Ureter (tissue), 1 donor: ENCODE measurements at regions not wholly inside any gene's neighbourhood (a gene's known extent, or its start where the extent isn't known, plus 50 kb on each side); places are given as distances from the start of the nearest gene placed in this dataset.
"Not testable (repeated sequence)": the region's sequence is repeated elsewhere in the genome, so short reads cannot be mapped to it uniquely, and the experiment has no call there.

Source experiments
- DNase-seq: peaks from one replicate; pipeline ENCODE4 v3.0.0-alpha.2; 2020; ENCODE audit warnings: low spot score
- donor health status: DM: yes; HTN: yes; CAD: no.

GRCh38 chr17:77821114-77821513, 137.4 kb upstream of the TNRC6C start:
- no peak for DNase-seq

- no peak for DNase-seq
Measured at GRCh38 chr17:77822302-77823030, 136.0 kb upstream of the TNRC6C start.

DNA sequence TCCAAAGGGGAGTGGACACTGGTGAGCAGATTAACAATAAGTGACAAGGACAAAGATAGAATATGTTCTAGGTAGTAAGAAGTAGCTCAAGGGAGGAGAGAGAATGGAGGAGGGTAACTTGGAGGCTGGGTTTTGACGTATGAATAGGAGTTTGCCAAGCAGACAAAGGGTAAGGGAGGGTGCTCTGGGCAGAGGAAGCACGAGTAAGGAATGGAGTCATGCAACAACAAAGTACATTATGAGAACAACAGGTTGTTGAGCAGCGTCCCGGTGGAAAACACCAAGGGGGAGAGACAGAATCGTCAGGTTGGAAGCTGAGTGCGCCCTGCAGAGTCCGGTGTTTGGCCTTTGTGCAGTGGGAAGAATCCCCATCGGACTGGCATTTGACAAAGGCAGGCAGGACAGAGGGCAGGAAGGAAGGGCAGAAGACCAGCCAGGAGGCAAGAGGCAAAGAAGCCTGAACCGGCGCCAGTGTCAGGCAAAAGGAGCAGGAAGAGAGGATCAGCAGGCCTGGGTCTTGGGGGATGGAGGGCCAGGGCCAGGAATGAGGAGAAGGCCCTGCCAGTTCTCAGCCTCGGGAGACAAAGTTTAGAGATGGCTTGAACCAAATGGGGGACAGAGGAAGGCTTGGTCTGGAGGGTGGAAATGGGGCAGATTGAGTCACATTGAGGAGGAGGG, 134.3 kb upstream of the TNRC6C start:
- DNase-seq = no peak

DNA sequence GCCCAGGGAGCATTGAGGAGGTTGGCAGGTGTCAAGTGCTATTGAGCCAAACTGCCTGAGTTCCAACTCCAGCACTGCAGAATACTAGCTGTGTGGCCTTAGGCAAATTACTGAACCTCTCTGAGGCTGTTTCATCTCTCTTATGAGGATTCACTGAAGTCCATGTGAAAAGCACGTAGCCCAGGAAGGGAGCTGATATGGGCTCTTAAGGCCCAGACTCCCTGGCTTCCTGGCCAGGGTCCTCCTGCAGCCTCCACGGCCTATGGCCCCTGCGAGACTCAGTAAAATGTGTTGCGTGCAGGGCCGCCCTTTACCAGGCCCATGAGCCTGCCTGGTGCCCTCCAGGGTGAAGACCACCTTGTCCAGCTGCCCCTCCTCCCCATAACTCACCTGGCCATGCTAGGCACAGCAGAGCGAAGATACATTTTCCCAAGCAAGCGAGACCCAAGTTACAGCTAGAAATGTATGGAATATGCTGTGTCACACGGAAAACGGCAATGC, 133.7 kb upstream of the TNRC6C start:
- DNase-seq = no peak

- no peak for DNase-seq
Measured at GRCh38 chr17:77825621-77826020, 132.9 kb upstream of the TNRC6C start.

- DNase-seq = no peak
Measured at GRCh38 chr17:77826132-77826873, 132.2 kb upstream of the TNRC6C start.

DNA sequence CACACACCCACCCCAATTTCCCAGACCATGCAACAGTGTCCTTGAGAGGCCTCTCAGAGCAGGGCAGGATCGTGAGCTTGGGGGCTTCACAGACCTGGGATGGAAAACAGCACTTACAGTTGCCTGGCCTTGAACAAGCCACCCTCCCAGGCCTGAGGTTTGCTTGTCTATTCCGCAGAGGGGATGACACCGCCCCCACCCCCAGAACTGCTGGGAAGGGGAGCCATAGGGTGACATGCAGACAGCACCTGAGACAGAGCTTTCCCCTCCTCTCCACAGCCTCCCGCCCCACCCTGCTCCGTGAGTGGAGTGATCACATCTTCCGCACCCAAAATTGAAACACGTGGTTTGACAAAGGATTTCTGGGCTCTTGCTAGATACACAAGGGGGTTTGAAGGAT, 131.5 kb upstream of the TNRC6C start:
- no peak for DNase-seq

GRCh38 chr17:77827511-77827910, 131.0 kb upstream of the TNRC6C start:
- DNase-seq = no peak

- no peak for DNase-seq
Measured at GRCh38 chr17:77828749-77829539, 129.6 kb upstream of the TNRC6C start.

GRCh38 chr17:77829843-77830799, 128.4 kb upstream of the TNRC6C start:
- peak; percentile 65 for DNase-seq

- no peak for DNase-seq
Measured at GRCh38 chr17:77830816-77831473, 127.6 kb upstream of the TNRC6C start.

- no peak for DNase-seq
Measured at GRCh38 chr17:77831474-77832179, 126.9 kb upstream of the TNRC6C start.

DNA sequence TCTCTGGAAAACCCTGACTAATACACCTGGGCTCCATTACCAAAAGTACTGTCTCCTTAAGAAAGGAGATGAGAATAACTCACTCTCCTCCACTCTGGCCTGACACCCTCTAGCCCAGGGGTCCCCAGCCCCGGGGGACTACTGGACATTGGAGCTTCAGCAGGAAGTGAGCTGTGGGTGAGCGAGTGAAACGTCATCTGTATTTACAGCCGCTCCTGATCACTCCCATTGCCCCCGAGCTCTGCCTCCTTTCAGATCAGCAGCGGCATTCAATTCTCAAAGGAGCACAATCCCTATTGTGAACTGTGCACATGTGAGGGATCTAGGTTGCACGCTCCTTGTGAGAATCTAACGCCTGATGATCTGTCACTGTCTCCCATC, 126.3 kb upstream of the TNRC6C start:
- DNase-seq = no peak

DNA sequence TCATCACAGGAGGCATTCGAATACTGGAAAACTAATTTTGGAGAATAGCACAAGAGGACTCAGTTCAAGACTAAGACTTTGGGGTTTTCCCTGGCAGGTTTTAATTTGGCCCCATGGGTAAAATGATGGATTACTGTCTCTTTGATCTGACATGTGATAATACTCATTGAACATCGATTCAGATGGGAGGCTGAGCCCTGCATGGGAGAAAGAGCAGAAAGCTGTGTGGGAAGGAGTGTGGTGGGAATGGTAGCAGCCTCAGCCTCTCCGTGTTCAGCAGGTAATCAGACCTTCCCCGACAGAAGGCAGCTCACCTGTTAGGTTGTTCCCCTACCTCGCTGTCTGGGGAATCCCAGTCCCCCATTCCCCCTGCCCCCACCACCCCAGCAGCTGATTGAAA, 124.7 kb upstream of the TNRC6C start:
- DNase-seq = no peak

- DNase-seq = peak; percentile 65
Measured at GRCh38 chr17:77834170-77835115, 124.1 kb upstream of the TNRC6C start.

- no peak for DNase-seq
Measured at GRCh38 chr17:77836557-77837041, 121.9 kb upstream of the TNRC6C start.

- DNase-seq = not testable (repeated sequence)
Measured at GRCh38 chr17:77837072-77837471, 121.4 kb upstream of the TNRC6C start.

DNA sequence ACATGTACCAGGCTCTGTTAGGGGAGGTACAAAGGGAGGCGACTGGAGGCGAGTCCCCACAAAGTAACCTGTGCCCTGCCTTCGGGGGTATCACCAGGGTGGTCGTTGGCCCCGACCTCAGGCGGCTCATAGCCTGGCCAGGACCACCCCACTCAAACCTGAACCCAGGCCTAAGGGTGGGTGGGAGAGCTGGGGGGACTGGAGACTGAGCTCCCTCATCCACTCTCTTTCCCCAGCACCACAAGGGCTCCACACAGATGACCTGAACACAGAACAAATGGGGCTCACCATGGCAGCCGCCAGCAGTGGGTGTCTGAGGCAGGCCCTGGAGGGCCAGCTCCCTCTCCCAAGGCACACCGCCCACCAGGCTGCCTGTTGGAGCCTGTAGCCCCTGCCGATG, 120.6 kb upstream of the TNRC6C start:
- no peak for DNase-seq
